ENCODE measurements at regions not wholly inside any gene's neighbourhood (a gene's known extent, or its start where the extent isn't known, plus 50 kb on each side); places are given as distances from the start of the nearest gene placed in this dataset.

DNA sequence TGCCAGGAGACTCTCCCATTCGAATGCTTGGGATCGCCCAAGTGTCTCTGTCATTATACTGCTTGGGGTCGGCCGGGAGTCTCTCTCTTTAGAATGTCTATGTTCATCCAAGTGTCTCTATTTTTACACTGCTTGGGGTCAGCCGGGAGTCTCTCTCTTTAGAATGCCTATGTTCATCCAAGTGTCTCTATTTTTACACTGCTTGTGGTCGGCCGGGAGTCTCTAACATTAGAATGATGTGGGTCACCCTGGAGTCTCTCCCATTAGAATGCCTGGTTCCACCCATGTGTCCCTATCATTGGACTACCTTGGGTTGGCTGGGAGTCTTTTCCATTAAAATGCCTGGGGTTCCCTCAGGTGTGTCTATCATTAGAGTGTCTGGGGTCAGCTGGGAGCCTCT, 2230.4 kb downstream of the TP53TG3F start:
- H3K4me1 ChIP-seq = no peaks in the 10 kb centered on the region
- ATAC-seq (no peak), DNase-seq (no peak)
- H3K4me3 ChIP-seq = no peak overlapping the region
- TF ChIP-seq, protein P1, sequence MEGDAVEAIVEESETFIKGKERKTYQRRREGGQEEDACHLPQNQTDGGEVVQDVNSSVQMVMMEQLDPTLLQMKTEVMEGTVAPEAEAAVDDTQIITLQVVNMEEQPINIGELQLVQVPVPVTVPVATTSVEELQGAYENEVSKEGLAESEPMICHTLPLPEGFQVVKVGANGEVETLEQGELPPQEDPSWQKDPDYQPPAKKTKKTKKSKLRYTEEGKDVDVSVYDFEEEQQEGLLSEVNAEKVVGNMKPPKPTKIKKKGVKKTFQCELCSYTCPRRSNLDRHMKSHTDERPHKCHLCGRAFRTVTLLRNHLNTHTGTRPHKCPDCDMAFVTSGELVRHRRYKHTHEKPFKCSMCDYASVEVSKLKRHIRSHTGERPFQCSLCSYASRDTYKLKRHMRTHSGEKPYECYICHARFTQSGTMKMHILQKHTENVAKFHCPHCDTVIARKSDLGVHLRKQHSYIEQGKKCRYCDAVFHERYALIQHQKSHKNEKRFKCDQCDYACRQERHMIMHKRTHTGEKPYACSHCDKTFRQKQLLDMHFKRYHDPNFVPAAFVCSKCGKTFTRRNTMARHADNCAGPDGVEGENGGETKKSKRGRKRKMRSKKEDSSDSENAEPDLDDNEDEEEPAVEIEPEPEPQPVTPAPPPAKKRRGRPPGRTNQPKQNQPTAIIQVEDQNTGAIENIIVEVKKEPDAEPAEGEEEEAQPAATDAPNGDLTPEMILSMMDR (IDR thresholded peaks at IDR 0.05) = no peak
- intact Hi-C loops (cut with DNase I) = loop anchor here in 1 of 2 donors (10.0 kb wide), 1 partner anchor 55 kb away; no protein-coding TSS in a partner anchor
- H3K9me3 ChIP-seq = peaks cover 3% of the 10 kb centered on the region
- no peak overlapping the region for H3K27ac ChIP-seq
- H3K27me3 ChIP-seq (ENCODE audit: insufficient read depth in 3 of 3, low read length in 2 of 3) = no peaks in the 10 kb centered on the region
- WGBS, 3 donors = 73 to 74% (median 73%) methylated on average over 7 of the region's 7 CpGs
- H3K36me3 ChIP-seq (ENCODE audit: insufficient read depth in 1 of 2, low read depth in 1 of 2) = no peaks in the 10 kb centered on the region

DNA sequence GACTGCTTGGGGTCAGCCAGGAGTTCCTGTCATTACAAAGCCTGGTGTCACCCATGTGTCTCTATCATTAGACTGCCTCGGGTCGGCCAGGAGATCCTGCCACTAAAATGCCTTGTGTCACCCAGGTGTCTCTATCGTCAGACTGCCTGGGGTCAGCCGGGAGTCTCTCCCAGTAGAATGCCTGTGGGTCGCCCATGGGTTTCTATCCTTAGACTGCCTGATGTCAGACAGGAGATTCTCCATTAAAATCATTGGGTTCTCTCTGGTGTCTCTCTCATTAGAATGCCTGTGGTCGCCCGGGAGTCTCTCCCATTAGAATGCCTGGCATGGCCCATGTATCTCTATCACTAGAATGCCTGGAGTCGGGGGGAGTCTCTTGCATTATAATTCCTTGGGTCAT, 2231.0 kb downstream of the TP53TG3F start:
- peaks cover 3% of the 10 kb centered on the region for H3K9me3 ChIP-seq
- intact Hi-C loops (cut with DNase I) = no loop called here
- no peak overlapping the region for H3K27ac ChIP-seq
- 67 to 71% (median 70%) methylated on average over 8 of the region's 8 CpGs for WGBS, 3 donors
- TF ChIP-seq, protein P1 (IDR thresholded peaks at IDR 0.05) = no peak
- DNase-seq (no peak), ATAC-seq (no peak)
- H3K36me3 ChIP-seq (ENCODE audit: insufficient read depth in 1 of 2, low read depth in 1 of 2) = no peaks in the 10 kb centered on the region
- no peak overlapping the region for H3K4me3 ChIP-seq
- no peaks in the 10 kb centered on the region for H3K4me1 ChIP-seq
- no peaks in the 10 kb centered on the region for H3K27me3 ChIP-seq (ENCODE audit: insufficient read depth in 3 of 3, low read length in 2 of 3)

DNA sequence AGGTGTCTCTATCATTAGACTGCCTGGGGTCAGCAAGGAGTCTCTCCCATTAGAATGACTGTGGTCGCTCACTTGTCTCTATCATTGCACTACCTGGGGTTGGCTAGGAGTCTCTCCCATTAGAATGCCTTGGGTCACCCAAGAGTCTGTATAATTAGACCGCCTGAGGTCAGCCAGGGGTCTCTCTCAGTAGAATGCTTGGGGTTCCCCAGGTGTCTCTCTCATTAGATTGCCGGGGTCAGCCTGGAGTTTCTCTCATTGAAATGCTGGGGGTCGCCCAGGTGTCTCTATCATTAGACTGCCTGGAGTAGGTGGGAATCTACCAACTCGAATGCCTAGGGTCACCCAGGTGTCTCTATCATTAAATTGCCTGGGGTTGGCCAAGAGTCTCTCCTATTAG, 2231.6 kb downstream of the TP53TG3F start:
- H3K4me1 ChIP-seq = no peaks in the 10 kb centered on the region
- ATAC-seq (no peak), DNase-seq (no peak)
- H3K9me3 ChIP-seq = peaks cover 6% of the 10 kb centered on the region
- H3K36me3 ChIP-seq (ENCODE audit: insufficient read depth in 1 of 2, low read depth in 1 of 2) = no peaks in the 10 kb centered on the region
- no peak overlapping the region for H3K4me3 ChIP-seq
- H3K27me3 ChIP-seq (ENCODE audit: insufficient read depth in 3 of 3, low read length in 2 of 3) = no peaks in the 10 kb centered on the region
- 51 to 57% (median 54%) methylated on average over 5 of the region's 5 CpGs for WGBS, 3 donors
- intact Hi-C loops (cut with DNase I) = no loop called here
- TF ChIP-seq, protein P1 (IDR thresholded peaks at IDR 0.05) = no peak
- no peak overlapping the region for H3K27ac ChIP-seq

DNA sequence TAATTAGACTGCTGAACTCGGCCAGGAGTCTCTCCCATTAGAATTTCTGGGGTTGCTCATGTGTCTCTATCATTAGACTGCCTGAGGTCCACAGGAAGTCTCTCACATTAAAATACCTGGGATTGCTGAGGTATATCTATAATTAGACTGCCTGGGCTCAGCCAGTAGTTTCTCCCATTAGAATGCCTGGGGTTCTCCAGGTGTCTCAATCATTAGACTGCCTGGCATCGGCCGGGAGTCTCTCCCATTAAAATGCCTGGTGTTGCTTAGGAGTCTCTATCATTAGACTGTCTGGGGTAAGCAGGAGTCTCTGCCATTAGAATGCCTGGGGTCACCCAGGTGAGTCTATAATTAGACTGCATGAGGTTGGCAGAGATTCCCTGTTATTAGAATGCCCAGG, 2233.4 kb downstream of the TP53TG3F start:
- H3K4me3 ChIP-seq = no peak overlapping the region
- H3K9me3 ChIP-seq = peaks cover 9% of the 10 kb centered on the region
- intact Hi-C loops (cut with DNase I) = no loop called here
- no peaks in the 10 kb centered on the region for H3K27me3 ChIP-seq (ENCODE audit: insufficient read depth in 3 of 3, low read length in 2 of 3)
- no peak for DNase-seq
- no peaks in the 10 kb centered on the region for H3K36me3 ChIP-seq (ENCODE audit: insufficient read depth in 1 of 2, low read depth in 1 of 2)
- H3K4me1 ChIP-seq = no peaks in the 10 kb centered on the region
- no peak overlapping the region for H3K27ac ChIP-seq
- TF ChIP-seq, protein P1 (IDR thresholded peaks at IDR 0.05) = no peak
- ATAC-seq = no peak
- WGBS, 3 donors = 67 to 70% (median 70%) methylated on average over 3 of the region's 3 CpGs

DNA sequence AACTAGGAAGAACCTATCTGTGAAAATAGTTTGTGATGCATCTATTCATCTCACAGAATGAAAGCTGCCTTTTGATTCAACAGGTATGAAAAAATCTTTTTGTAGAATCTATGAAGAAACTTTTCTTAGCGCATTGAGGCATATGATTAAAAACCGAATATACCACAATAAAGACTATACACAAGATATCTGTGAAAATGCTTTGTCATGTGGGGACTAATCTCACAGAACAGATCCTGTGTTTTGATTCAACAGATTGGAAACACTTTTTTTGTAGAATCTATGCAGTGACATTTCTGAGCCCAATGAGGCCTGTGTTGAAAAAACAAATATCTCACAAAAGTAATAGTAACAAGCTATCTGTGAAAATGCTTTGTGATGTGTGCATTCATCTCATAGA, 2247.5 kb downstream of the TP53TG3F start:
- H3K27ac ChIP-seq = no peak overlapping the region
- H3K4me1 ChIP-seq = no peaks in the 10 kb centered on the region
- WGBS, 3 donors = 93 to 94% (median 94%) methylated on average over 2 of the region's 2 CpGs
- H3K4me3 ChIP-seq = no peak overlapping the region
- intact Hi-C loops (cut with DNase I) = no loop called here
- no peak for ATAC-seq
- no peaks in the 10 kb centered on the region for H3K9me3 ChIP-seq
- H3K36me3 ChIP-seq (ENCODE audit: insufficient read depth in 1 of 2, low read depth in 1 of 2) = no peaks in the 10 kb centered on the region
- TF ChIP-seq, protein P1 (IDR thresholded peaks at IDR 0.05) = no peak
- no peak for DNase-seq
- H3K27me3 ChIP-seq (ENCODE audit: insufficient read depth in 3 of 3, low read length in 2 of 3) = no peaks in the 10 kb centered on the region
